Suprapubic skin (tissue), 4 donors: ENCODE measurements at regions not wholly inside any gene's neighbourhood (a gene's known extent, or its start where the extent isn't known, plus 50 kb on each side); places are given as distances from the start of the nearest gene placed in this dataset.

Experiments
- DNase-seq, 2 donors: peaks; one replicate each; pipeline ENCODE4 v3.0.0-alpha.2; 2019; ENCODE audit warnings: low spot score in 2 of 2
- H3K27ac ChIP-seq: fragments of 200-600 bp; sonication (generic); one replicate; pipeline ENCODE4 v1.5.1; 2019
- H3K27me3 ChIP-seq: fragments of 200-600 bp; sonication (generic); one replicate; pipeline ENCODE4 v1.5.1; 2019
- H3K36me3 ChIP-seq: fragments of 200-600 bp; sonication (generic); one replicate; pipeline ENCODE4 v1.5.1; 2019
- H3K4me1 ChIP-seq: fragments of 200-600 bp; sonication (generic); one replicate; pipeline ENCODE4 v1.5.1; 2019
- H3K4me3 ChIP-seq: fragments of 200-600 bp; sonication (generic); one replicate; pipeline ENCODE4 v1.5.1; 2019; ENCODE audit warnings: mild to moderate bottlenecking
- H3K9me3 ChIP-seq: fragments of 200-600 bp; sonication (generic); one replicate; pipeline ENCODE4 v1.5.1; 2019
- EP300 ChIP-seq: sonication (generic); formaldehyde crosslinking; IDR thresholded peaks from one replicate; pipeline ENCODE4 v1.6.1; 2017; ENCODE audit warnings: antibody characterized with exemption
- POLR2A ChIP-seq, 2 donors: fragments of 450-650 bp; IDR thresholded peaks; one replicate each; pipeline ENCODE4 v1.6.1; 2017; ENCODE audit warnings: antibody characterized with exemption in 2 of 2, mild to moderate bottlenecking in 2 of 2, moderate library complexity in 2 of 2
- POLR2AphosphoS5 ChIP-seq, 3 donors: sonication (generic); formaldehyde crosslinking; IDR thresholded peaks; one replicate each; pipeline ENCODE4 v1.6.1; 2017; ENCODE audit warnings: antibody characterized with exemption in 3 of 3
- WGBS: methylation state at CpG from one replicate; pipeline ENCODE4 v1.1.5; 2018; 5-methylcytosine and 5-hydroxymethylcytosine counted together
- TF ChIP-seq, protein P1 (sequence below), 2 donors: fragments of 200-600 bp in 1 of 2; fragments of 450-650 bp in 1 of 2; sonication (generic) in 1 of 2; IDR thresholded peaks; one replicate each; pipeline ENCODE4 v1.5.1; 2016 to 2019; ENCODE audit warnings: antibody characterized with exemption in 2 of 2, mild to moderate bottlenecking in 1 of 2, moderate library complexity in 1 of 2

DNA sequence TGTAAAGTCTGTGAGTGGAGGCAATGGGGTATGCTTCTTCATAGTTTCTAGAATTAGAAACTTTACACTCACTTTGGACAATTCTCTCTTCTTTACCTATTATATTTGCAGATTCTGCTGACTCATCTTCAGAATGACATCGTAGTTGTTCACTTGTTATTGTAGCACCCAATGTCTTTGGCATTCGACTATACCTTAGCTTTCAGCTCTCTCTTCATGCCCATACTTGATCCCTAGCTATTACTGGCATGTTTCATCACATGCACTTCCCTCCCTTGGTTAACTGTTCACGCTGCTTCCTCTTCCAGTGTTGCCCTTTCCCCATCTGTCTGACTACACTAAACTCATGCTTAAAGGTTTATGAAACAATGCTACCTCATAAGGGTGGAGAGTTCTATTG lies 298.1 kb upstream of the TCF21 start:
- TF ChIP-seq EP300: no peak
- TF ChIP-seq, protein P1, sequence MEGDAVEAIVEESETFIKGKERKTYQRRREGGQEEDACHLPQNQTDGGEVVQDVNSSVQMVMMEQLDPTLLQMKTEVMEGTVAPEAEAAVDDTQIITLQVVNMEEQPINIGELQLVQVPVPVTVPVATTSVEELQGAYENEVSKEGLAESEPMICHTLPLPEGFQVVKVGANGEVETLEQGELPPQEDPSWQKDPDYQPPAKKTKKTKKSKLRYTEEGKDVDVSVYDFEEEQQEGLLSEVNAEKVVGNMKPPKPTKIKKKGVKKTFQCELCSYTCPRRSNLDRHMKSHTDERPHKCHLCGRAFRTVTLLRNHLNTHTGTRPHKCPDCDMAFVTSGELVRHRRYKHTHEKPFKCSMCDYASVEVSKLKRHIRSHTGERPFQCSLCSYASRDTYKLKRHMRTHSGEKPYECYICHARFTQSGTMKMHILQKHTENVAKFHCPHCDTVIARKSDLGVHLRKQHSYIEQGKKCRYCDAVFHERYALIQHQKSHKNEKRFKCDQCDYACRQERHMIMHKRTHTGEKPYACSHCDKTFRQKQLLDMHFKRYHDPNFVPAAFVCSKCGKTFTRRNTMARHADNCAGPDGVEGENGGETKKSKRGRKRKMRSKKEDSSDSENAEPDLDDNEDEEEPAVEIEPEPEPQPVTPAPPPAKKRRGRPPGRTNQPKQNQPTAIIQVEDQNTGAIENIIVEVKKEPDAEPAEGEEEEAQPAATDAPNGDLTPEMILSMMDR (IDR thresholded peaks at IDR 0.05): no peak
- TF ChIP-seq POLR2AphosphoS5 (IDR thresholded peaks at IDR 0.05): no peak
- no peak for TF ChIP-seq POLR2A (IDR thresholded peaks at IDR 0.05)
- no peaks in the 10 kb centered on the region for H3K9me3 ChIP-seq
- H3K4me1 ChIP-seq: no peaks in the 10 kb centered on the region
- WGBS: 60% methylated on average over 3 of the region's 3 CpGs
- no peaks in the 10 kb centered on the region for H3K27me3 ChIP-seq
- no peaks in the 10 kb centered on the region for H3K36me3 ChIP-seq
- H3K27ac ChIP-seq: no peak overlapping the region
- DNase-seq: no peak
- no peak overlapping the region for H3K4me3 ChIP-seq

DNA sequence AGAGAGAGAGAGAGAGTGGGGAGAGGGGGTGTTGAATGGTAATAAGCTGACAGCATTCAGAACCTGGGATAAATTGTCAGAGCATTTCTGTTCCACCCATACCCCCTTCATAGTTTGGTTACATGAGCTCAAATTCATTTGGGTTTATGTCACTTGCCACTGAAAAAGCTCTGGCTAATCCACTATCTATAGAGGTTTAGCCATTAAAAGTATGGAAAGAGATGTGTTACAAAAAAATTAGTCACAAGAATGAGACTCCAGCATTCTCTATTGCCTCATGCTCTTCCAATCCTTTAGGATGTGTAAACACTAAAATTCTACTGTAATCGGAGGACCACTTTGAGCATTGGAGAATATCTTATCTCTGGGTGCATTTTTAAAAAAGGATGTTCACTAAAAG lies 297.6 kb upstream of the TCF21 start:
- H3K4me3 ChIP-seq: no peak overlapping the region
- no peaks in the 10 kb centered on the region for H3K4me1 ChIP-seq
- H3K9me3 ChIP-seq: no peaks in the 10 kb centered on the region
- no peak overlapping the region for H3K27ac ChIP-seq
- no peak for TF ChIP-seq POLR2AphosphoS5 (IDR thresholded peaks at IDR 0.05)
- TF ChIP-seq, protein P1 (IDR thresholded peaks at IDR 0.05): no peak
- no peak for TF ChIP-seq POLR2A (IDR thresholded peaks at IDR 0.05)
- no peak for DNase-seq
- H3K27me3 ChIP-seq: no peaks in the 10 kb centered on the region
- 97% methylated on average over 1 of the region's 1 CpG for WGBS
- no peaks in the 10 kb centered on the region for H3K36me3 ChIP-seq

DNA sequence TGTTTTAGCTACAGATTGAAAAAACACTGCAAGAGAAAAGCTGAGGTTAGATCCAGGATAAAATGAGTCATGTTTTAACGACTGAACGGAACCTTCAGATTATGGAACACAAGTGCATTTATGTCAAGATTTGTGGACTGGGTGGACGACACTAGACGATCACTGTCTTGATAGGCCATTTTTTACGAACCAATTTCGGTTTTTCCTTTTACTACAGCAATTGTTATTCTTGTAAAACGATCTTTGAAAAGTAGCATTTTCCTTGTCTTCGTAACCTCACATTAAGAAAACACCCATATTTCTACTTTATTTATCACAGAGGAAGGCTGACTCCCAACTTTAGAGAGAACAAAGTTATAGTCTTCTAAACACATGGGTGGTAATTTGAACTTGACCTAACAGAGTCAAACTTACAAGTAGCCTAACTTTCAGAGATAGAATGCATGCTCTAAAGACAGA lies 294.2 kb upstream of the TCF21 start:
- Histone ChIP-seq H3K36me3 (no peaks in the 10 kb centered on the region), H3K4me3 (no peak overlapping the region), H3K9me3 (no peaks in the 10 kb centered on the region), H3K27me3 (no peaks in the 10 kb centered on the region), H3K4me1 (no peaks in the 10 kb centered on the region), H3K27ac (no peak overlapping the region)
- no peak for DNase-seq
- 60% methylated on average over 8 of the region's 8 CpGs for WGBS
- TF ChIP-seq, protein P1 (IDR thresholded peaks at IDR 0.05): no peak
- TF ChIP-seq POLR2A (IDR thresholded peaks at IDR 0.05) (no peak), POLR2AphosphoS5 (IDR thresholded peaks at IDR 0.05) (no peak), EP300 (no peak)

DNA sequence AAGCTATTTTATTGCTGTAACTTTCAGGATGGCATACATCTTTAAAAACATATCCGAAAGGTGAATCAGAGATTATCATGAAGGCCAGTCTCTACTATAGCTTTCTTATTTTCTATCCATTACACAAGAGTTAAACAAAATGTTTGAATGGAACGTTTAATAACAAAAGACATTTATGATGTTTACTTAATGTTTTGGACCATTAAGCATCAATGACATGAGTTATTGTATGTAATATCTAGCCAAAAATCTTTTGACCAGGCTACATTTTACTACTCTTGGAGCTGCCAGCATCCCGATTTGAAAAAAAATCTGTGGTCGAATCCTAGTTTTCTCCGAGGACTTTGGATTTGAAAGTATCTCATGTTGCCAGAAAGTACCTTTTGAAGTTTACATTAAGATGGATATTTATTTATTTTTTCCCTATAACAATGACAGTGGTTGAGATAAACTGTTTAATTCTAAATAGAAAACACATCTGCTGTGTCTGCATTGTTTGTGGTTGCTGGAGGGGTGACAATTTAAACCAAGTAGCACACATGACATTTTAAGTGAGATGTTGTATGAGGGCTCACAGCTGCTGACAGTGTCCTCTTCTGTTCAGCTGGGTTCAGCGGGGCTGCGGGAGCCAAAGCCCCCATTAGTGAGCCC lies 293.7 kb upstream of the TCF21 start:
- no peak for DNase-seq
- no peaks in the 10 kb centered on the region for H3K9me3 ChIP-seq
- WGBS: 42% methylated on average over 7 of the region's 7 CpGs
- H3K27ac ChIP-seq: no peak overlapping the region
- H3K36me3 ChIP-seq: no peaks in the 10 kb centered on the region
- H3K4me1 ChIP-seq: no peaks in the 10 kb centered on the region
- no peak for TF ChIP-seq POLR2A (IDR thresholded peaks at IDR 0.05)
- TF ChIP-seq, protein P1 (IDR thresholded peaks at IDR 0.05): no peak
- TF ChIP-seq POLR2AphosphoS5 (IDR thresholded peaks at IDR 0.05): no peak
- no peak for TF ChIP-seq EP300
- H3K27me3 ChIP-seq: no peaks in the 10 kb centered on the region
- no peak overlapping the region for H3K4me3 ChIP-seq

DNA sequence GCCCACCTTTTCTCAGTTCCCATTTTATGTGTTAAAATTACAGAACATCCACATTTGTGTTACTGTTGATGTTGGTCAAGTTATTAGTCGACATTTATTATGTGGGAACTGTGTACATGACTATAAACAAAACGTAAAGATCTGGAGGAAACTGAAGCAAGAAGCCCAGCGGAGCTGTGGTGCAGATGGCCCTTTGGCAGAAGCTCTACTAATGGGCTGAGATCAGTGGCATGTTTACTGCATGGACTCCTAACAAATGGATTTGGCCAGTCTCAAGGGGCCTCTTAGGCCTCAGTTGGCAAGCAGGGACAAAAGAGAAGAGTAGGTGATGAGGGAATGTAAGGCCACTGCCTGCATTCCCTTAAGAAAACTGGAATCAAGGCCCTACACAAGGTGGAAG lies 282.1 kb upstream of the TCF21 start:
- WGBS: 74% methylated on average over 3 of the region's 3 CpGs

More for the DNA sequence above, 282.1 kb upstream of the TCF21 start:
- Histone ChIP-seq H3K9me3 (no peaks in the 10 kb centered on the region), H3K27me3 (no peaks in the 10 kb centered on the region), H3K4me1 (no peaks in the 10 kb centered on the region), H3K36me3 (no peaks in the 10 kb centered on the region), H3K27ac (no peak overlapping the region), H3K4me3 (no peak overlapping the region)
- TF ChIP-seq EP300 (no peak), POLR2A (IDR thresholded peaks at IDR 0.05) (no peak), POLR2AphosphoS5 (IDR thresholded peaks at IDR 0.05) (no peak)
- TF ChIP-seq, protein P1 (IDR thresholded peaks at IDR 0.05): no peak
- no peak for DNase-seq
